PC-3 (cell line): ENCODE measurements at regions not wholly inside any gene's neighbourhood (a gene's known extent, or its start where the extent isn't known, plus 50 kb on each side); places are given as distances from the start of the nearest gene placed in this dataset.

Experiments
- ATAC-seq: fragments of 200-7000 bp; cut with Tn5 transposase; 2 replicates; pipeline ENCODE4 v1.9.1; 2020; ENCODE audit warnings: mild to moderate bottlenecking, moderate library complexity
- BruUV-seq: library from RNA; stranded (reverse); fragments of 400-500 nt; replicated peaks from 2 replicates; lab custom pipeline; 2021; lab: Mats Ljungman, UMichigan
- CTCF ChIA-PET: fragments of 300-600 bp; sonication (Branson Sonifier 250); formaldehyde crosslinking; loops from one replicate; lab custom pipeline; 2022; ENCODE audit warnings: antibody characterized with exemption; lab: Charles Lee
- POLR2A ChIA-PET: fragments of 300-600 bp; sonication (Branson Sonifier 250); formaldehyde crosslinking; loops from one replicate; lab custom pipeline; 2022; ENCODE audit warnings: antibody characterized with exemption; ENCODE audit not compliant: unreplicated experiment; lab: Charles Lee
- DNase-seq: peaks from one replicate; pipeline ENCODE4 v3.0.0-alpha.2; 2015
- H2AFZ ChIP-seq: fragments of 300-600 bp; sonication (generic); 2 replicates; pipeline ENCODE4 v1.6.0; 2016; ENCODE audit warnings: antibody characterized with exemption, low read length
- H3F3A ChIP-seq: fragments of 300-600 bp; sonication (generic); one replicate; pipeline ENCODE4 v1.6.0; 2017; ENCODE audit warnings: antibody characterized with exemption, low read length, control low read depth, mild to moderate bottlenecking; ENCODE audit not compliant: unreplicated experiment
- H3K27ac ChIP-seq: fragments of 300-600 bp; sonication (generic); 2 replicates; pipeline ENCODE4 v1.5.1; 2016; ENCODE audit warnings: mild to moderate bottlenecking, low read length
- H3K27me3 ChIP-seq: fragments of 300-600 bp; sonication (generic); 2 replicates; pipeline ENCODE4 v1.6.1; 2016; ENCODE audit warnings: low read length, mixed read lengths
- H3K36me3 ChIP-seq: fragments of 300-600 bp; sonication (generic); 2 replicates; pipeline ENCODE4 v1.6.1; 2016; ENCODE audit warnings: low read depth, mixed run types, low read length, mixed read lengths
- H3K4me1 ChIP-seq: fragments of 300-600 bp; sonication (generic); 2 replicates; pipeline ENCODE4 v1.5.1; 2016; ENCODE audit warnings: low read length; ENCODE audit not compliant: insufficient read depth
- H3K4me2 ChIP-seq: fragments of 300-600 bp; sonication (generic); 2 replicates; pipeline ENCODE4 v1.6.0; 2016; ENCODE audit warnings: low read length
- H3K4me3 ChIP-seq: fragments of 300-600 bp; sonication (generic); 2 replicates; pipeline ENCODE4 v1.5.1; 2016; ENCODE audit warnings: mild to moderate bottlenecking, low read length, mixed read lengths
- H3K79me2 ChIP-seq: fragments of 300-600 bp; sonication (generic); 2 replicates; pipeline ENCODE4 v1.6.1; 2017; ENCODE audit warnings: low read length, mixed read lengths
- H3K9ac ChIP-seq: fragments of 300-600 bp; sonication (generic); 2 replicates; pipeline ENCODE4 v1.6.0; 2016; ENCODE audit warnings: mild to moderate bottlenecking, low read length
- H3K9me2 ChIP-seq: fragments of 300-600 bp; sonication (generic); replicated peaks from 2 replicates; pipeline ENCODE4 v1.6.1; 2016; ENCODE audit warnings: mixed run types, low read length, mixed read lengths
- H3K9me3 ChIP-seq: fragments of 300-600 bp; sonication (generic); 2 replicates; pipeline ENCODE4 v1.6.1; 2016; ENCODE audit warnings: low read length, mixed read lengths
- H4K20me1 ChIP-seq: fragments of 300-600 bp; sonication (generic); 2 replicates; pipeline ENCODE4 v1.6.1; 2016; ENCODE audit warnings: low read length, mixed read lengths
- EZH2 ChIP-seq: fragments of 300-600 bp; sonication (generic); IDR thresholded peaks from one replicate; pipeline ENCODE4 v1.6.1; 2017; ENCODE audit warnings: antibody characterized with exemption, mild to moderate bottlenecking, low read length; ENCODE audit not compliant: unreplicated experiment
- EZH2phosphoT487 ChIP-seq: fragments of 300-600 bp; sonication (generic); IDR thresholded peaks from 2 replicates; pipeline ENCODE4 v1.6.1; 2018; ENCODE audit warnings: mild to moderate bottlenecking, antibody characterized with exemption, low read length, borderline replicate concordance
- intact Hi-C: fragments of 100-400 bp; cut with micrococcal nuclease; formaldehyde crosslinking; loops from 2 replicates; pipeline ENCODE4 v1.9.0; 2023
- TF ChIP-seq, protein P1 (sequence below): fragments of 300-600 bp; sonication (generic); conservative IDR thresholded peaks from 2 replicates; pipeline ENCODE4 v1.5.1; 2017; ENCODE audit warnings: antibody characterized with exemption, low read depth, mild to moderate bottlenecking, low read length

DNA sequence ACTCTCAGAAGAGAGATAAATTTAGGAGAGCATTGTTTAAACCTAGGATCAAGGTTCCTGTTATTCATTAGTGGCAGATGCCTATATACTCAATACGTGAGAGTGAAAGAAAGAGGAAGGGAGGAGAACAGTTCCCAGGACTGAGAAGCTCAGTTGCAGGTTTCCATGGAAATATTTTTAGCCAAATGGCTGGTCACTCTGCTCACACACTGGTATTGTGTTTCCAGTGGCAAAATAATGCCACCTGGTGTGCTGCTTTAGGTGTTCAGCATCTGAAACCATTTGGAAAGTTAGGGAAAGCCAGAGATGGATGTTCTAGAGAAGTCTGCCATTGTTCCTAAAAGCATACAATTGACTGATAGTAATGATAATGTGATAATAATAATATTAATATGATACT is 827.7 kb downstream of the SORCS3 start:
- Histone ChIP-seq H3K4me1 (no peaks in the 10 kb centered on the region), H3K9me3 (no peaks in the 10 kb centered on the region), H3K27ac (no peak overlapping the region), H4K20me1 (no peaks in the 10 kb centered on the region), H3K4me3 (no peak overlapping the region), H3K27me3 (no peaks in the 10 kb centered on the region), H2AFZ (no peak overlapping the region), H3K4me2 (no peak overlapping the region), H3K79me2 (no peaks in the 10 kb centered on the region), H3K9me2 (no peaks in the 10 kb centered on the region), H3K9ac (no peak overlapping the region), H3F3A (no peaks in the 10 kb centered on the region), H3K36me3 (no peaks in the 10 kb centered on the region)
- CTCF ChIA-PET, result no interaction called here
- POLR2A ChIA-PET, result no interaction called here
- TF ChIP-seq, protein P1, sequence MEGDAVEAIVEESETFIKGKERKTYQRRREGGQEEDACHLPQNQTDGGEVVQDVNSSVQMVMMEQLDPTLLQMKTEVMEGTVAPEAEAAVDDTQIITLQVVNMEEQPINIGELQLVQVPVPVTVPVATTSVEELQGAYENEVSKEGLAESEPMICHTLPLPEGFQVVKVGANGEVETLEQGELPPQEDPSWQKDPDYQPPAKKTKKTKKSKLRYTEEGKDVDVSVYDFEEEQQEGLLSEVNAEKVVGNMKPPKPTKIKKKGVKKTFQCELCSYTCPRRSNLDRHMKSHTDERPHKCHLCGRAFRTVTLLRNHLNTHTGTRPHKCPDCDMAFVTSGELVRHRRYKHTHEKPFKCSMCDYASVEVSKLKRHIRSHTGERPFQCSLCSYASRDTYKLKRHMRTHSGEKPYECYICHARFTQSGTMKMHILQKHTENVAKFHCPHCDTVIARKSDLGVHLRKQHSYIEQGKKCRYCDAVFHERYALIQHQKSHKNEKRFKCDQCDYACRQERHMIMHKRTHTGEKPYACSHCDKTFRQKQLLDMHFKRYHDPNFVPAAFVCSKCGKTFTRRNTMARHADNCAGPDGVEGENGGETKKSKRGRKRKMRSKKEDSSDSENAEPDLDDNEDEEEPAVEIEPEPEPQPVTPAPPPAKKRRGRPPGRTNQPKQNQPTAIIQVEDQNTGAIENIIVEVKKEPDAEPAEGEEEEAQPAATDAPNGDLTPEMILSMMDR, result no peak
- TF ChIP-seq EZH2, result no peak
- no peak for TF ChIP-seq EZH2phosphoT487
- ATAC-seq, result no peak
- intact Hi-C loops, result no loop called here
- DNase-seq, result no peak
- BruUV-seq, result no TSS peak

- H4K20me1 ChIP-seq, result no peaks in the 10 kb centered on the region
- H3K9me3 ChIP-seq, result no peaks in the 10 kb centered on the region
- POLR2A ChIA-PET, result no interaction called here
- H3K4me2 ChIP-seq, result no peak overlapping the region
- H3K4me1 ChIP-seq, result no peaks in the 10 kb centered on the region
- no peak overlapping the region for H2AFZ ChIP-seq
- H3K9ac ChIP-seq, result no peak overlapping the region
- no peak overlapping the region for H3K27ac ChIP-seq
- intact Hi-C loops, result no loop called here
- TF ChIP-seq, protein P1, result no peak
- TF ChIP-seq EZH2phosphoT487 (no peak), EZH2 (no peak)
- no peak overlapping the region for H3K4me3 ChIP-seq
- H3K36me3 ChIP-seq, result no peaks in the 10 kb centered on the region
- H3F3A ChIP-seq, result no peaks in the 10 kb centered on the region
- CTCF ChIA-PET, result no interaction called here
- H3K27me3 ChIP-seq, result no peaks in the 10 kb centered on the region
- DNase-seq, result no peak
- no peak for ATAC-seq
- no peaks in the 10 kb centered on the region for H3K79me2 ChIP-seq
- no peaks in the 10 kb centered on the region for H3K9me2 ChIP-seq
- BruUV-seq, result no TSS peak
Observed at GRCh38 chr10:105466521-105466920, 825.4 kb downstream of the SORCS3 start.

- Histone ChIP-seq H3K4me2 (no peak overlapping the region), H4K20me1 (no peaks in the 10 kb centered on the region), H3K27me3 (no peaks in the 10 kb centered on the region), H3K4me1 (no peaks in the 10 kb centered on the region), H2AFZ (no peak overlapping the region), H3K27ac (no peak overlapping the region), H3K4me3 (no peak overlapping the region), H3K9ac (no peak overlapping the region), H3K9me3 (no peaks in the 10 kb centered on the region), H3K36me3 (no peaks in the 10 kb centered on the region), H3F3A (no peaks in the 10 kb centered on the region), H3K79me2 (no peaks in the 10 kb centered on the region), H3K9me2 (no peaks in the 10 kb centered on the region)
- TF ChIP-seq EZH2, result no peak
- DNase-seq (no peak), ATAC-seq (no peak)
- intact Hi-C loops, result no loop called here
- BruUV-seq, result no TSS peak
- ChIA-PET POLR2A (no interaction called here), CTCF (no interaction called here)
Observed at GRCh38 chr10:105434970-105435369, 793.9 kb downstream of the SORCS3 start.
